IMR-90 (cell line): ENCODE measurements at regions not wholly inside any gene's neighbourhood (a gene's known extent, or its start where the extent isn't known, plus 50 kb on each side); places are given as distances from the start of the nearest gene placed in this dataset.

Experiments
- ATAC-seq: fragments of 200-7000 bp; cut with Tn5 transposase; 2 replicates; pipeline ENCODE4 v1.9.1; 2020; ENCODE audit warnings: low read depth, mild to moderate bottlenecking, moderate library complexity
- BruUV-seq: library from RNA; stranded (reverse); fragments of 400-500 nt; replicated peaks from 2 replicates; lab custom pipeline; 2021; lab: Mats Ljungman, UMichigan
- CTCF ChIA-PET: fragments of 300-600 bp; formaldehyde crosslinking; extraction: SDS; loops from one replicate; lab custom pipeline; 2021; ENCODE audit warnings: antibody characterized with exemption; lab: Yijun Ruan, JAX
- POLR2A ChIA-PET: fragments of 300-600 bp; sonication (Branson Sonifier 250); formaldehyde crosslinking; loops from one replicate; lab custom pipeline; 2022; ENCODE audit warnings: antibody characterized with exemption; ENCODE audit not compliant: unreplicated experiment; lab: Charles Lee
- DNase-seq: peaks from one replicate; pipeline ENCODE4 v3.0.0; 2013
- H2AFZ ChIP-seq: replicated peaks from 2 replicates; pipeline ENCODE3; 2013; ENCODE audit warnings: low read length, mild to moderate bottlenecking; ENCODE audit not compliant: poor library complexity
- H2AK5ac ChIP-seq: 2 replicates; pipeline ENCODE4 v1.6.1; 2013; ENCODE audit warnings: low read depth, low read length, inconsistent platforms
- H2AK9ac ChIP-seq: replicated peaks from 2 replicates; pipeline ENCODE3; 2013; ENCODE audit warnings: mild to moderate bottlenecking, low read depth, low read length, moderate library complexity; ENCODE audit not compliant: poor library complexity
- H2BK120ac ChIP-seq: 2 replicates; pipeline ENCODE4 v1.6.1; 2013; ENCODE audit warnings: low read depth, low read length, inconsistent platforms
- H2BK15ac ChIP-seq: 3 replicates; pipeline ENCODE4 v1.6.1; 2013; ENCODE audit warnings: low read depth, low read length, inconsistent platforms
- H2BK20ac ChIP-seq: 2 replicates; pipeline ENCODE4 v1.6.1; 2013; ENCODE audit warnings: low read depth, mild to moderate bottlenecking, inconsistent platforms, low read length, moderate library complexity
- H2BK5ac ChIP-seq: 2 replicates; pipeline ENCODE4 v1.6.1; 2013; ENCODE audit warnings: mild to moderate bottlenecking, low read depth, low read length, inconsistent platforms; ENCODE audit not compliant: poor library complexity, severe bottlenecking
- H3K14ac ChIP-seq: replicated peaks from 2 replicates; pipeline ENCODE4 v1.6.1; 2013; ENCODE audit warnings: low read depth, low read length, inconsistent platforms
- H3K18ac ChIP-seq: 2 replicates; pipeline ENCODE4 v1.6.1; 2013; ENCODE audit warnings: low read depth, low read length, control low read depth
- H3K23ac ChIP-seq: 2 replicates; pipeline ENCODE4 v1.6.1; 2013; ENCODE audit warnings: low read depth, low read length, inconsistent platforms
- H3K27ac ChIP-seq: 2 replicates; pipeline ENCODE4 v1.5.1; 2013; ENCODE audit warnings: mild to moderate bottlenecking, control low read depth, low read length; ENCODE audit not compliant: insufficient read depth
- H3K27me3 ChIP-seq: 2 replicates; pipeline ENCODE4 v1.6.1; 2013; ENCODE audit warnings: low read length; ENCODE audit not compliant: control insufficient read depth, insufficient read depth
- H3K36me3 ChIP-seq: 2 replicates; pipeline ENCODE4 v1.6.1; 2013; ENCODE audit warnings: low read length, mixed read lengths; ENCODE audit not compliant: control insufficient read depth, insufficient read depth
- H3K4ac ChIP-seq: 2 replicates; pipeline ENCODE4 v1.6.1; 2013; ENCODE audit warnings: low read depth, low read length, inconsistent platforms
- H3K4me1 ChIP-seq: 2 replicates; pipeline ENCODE4 v1.6.1; 2013; ENCODE audit warnings: low read length, mixed read lengths; ENCODE audit not compliant: control insufficient read depth, insufficient read depth
- H3K4me2 ChIP-seq: 2 replicates; pipeline ENCODE4 v1.6.1; 2013; ENCODE audit warnings: low read depth, mild to moderate bottlenecking, control low read depth, low read length, moderate library complexity
- H3K4me3 ChIP-seq: 2 replicates; pipeline ENCODE4 v1.5.1; 2013; ENCODE audit warnings: low read depth, mild to moderate bottlenecking, control low read depth, low read length, moderate library complexity; ENCODE audit not compliant: insufficient read depth
- H3K56ac ChIP-seq: 2 replicates; pipeline ENCODE4 v1.6.1; 2013; ENCODE audit warnings: low read length, inconsistent platforms; ENCODE audit not compliant: insufficient read depth; ENCODE audit errors: extremely low read depth
- H3K79me1 ChIP-seq, 2 experiments: 2 replicates each; pipeline ENCODE4 v1.6.1; 2013; ENCODE audit warnings: low read length in 2 of 2, inconsistent platforms in 1 of 2, low read depth in 1 of 2
- H3K9ac ChIP-seq: 2 replicates; pipeline ENCODE4 v1.6.1; 2013; ENCODE audit warnings: low read depth, low read length, control low read depth
- H3K9me1 ChIP-seq: 2 replicates; pipeline ENCODE4 v1.6.1; 2013; ENCODE audit warnings: low read length, inconsistent platforms; ENCODE audit not compliant: insufficient read depth
- H3K9me3 ChIP-seq: 2 replicates; pipeline ENCODE4 v1.6.1; 2013; ENCODE audit warnings: low read length; ENCODE audit not compliant: control insufficient read depth, insufficient read depth
- H4K20me1 ChIP-seq: 2 replicates; pipeline ENCODE4 v1.6.1; 2013; ENCODE audit warnings: low read length, inconsistent platforms; ENCODE audit not compliant: insufficient read depth
- H4K5ac ChIP-seq: 2 replicates; pipeline ENCODE4 v1.6.1; 2013; ENCODE audit warnings: mild to moderate bottlenecking, low read depth, low read length, control low read depth
- H4K8ac ChIP-seq, 2 experiments: 2 replicates each; pipeline ENCODE4 v1.6.1; 2013; ENCODE audit warnings: low read depth in 2 of 2, low read length in 2 of 2, control low read depth in 1 of 2, inconsistent platforms in 1 of 2
- H4K91ac ChIP-seq: 2 replicates; pipeline ENCODE4 v1.6.1; 2013; ENCODE audit warnings: low read depth, low read length, inconsistent platforms; ENCODE audit not compliant: insufficient read depth
- BHLHE40 ChIP-seq: fragments of 150-350 bp; IDR thresholded peaks from 2 replicates; pipeline ENCODE4 v1.6.1; 2016; ENCODE audit warnings: mild to moderate bottlenecking, low read depth, low read length
- CHD1 ChIP-seq: IDR thresholded peaks from 2 replicates; pipeline ENCODE4 v1.6.1; 2012; ENCODE audit warnings: low read depth, low read length, improper control_type of control experiment
- CTCF ChIP-seq: conservative IDR thresholded peaks from 2 replicates; pipeline ENCODE4 v1.5.1; 2012; ENCODE audit warnings: mild to moderate bottlenecking, low read depth, low read length, improper control_type of control experiment
- FOS ChIP-seq: fragments of 150-350 bp; IDR thresholded peaks from 2 replicates; pipeline ENCODE4 v1.6.1; 2016; ENCODE audit warnings: low read depth, low read length
- MAZ ChIP-seq: IDR thresholded peaks from 2 replicates; pipeline ENCODE4 v1.6.1; 2012; ENCODE audit warnings: low read depth, mild to moderate bottlenecking, low read length, improper control_type of control experiment, moderate library complexity, borderline replicate concordance
- NFE2L2 ChIP-seq: fragments of 150-350 bp; IDR thresholded peaks from 2 replicates; pipeline ENCODE4 v1.6.1; 2016; ENCODE audit warnings: low read depth, mild to moderate bottlenecking, low read length
- RAD21 ChIP-seq: IDR thresholded peaks from 2 replicates; pipeline ENCODE4 v1.6.1; 2012; ENCODE audit warnings: low read length, improper control_type of control experiment
- RFX5 ChIP-seq: IDR thresholded peaks from 2 replicates; pipeline ENCODE4 v1.8.0; 2012; ENCODE audit warnings: low read depth, mild to moderate bottlenecking, low read length, moderate library complexity
- SMC3 ChIP-seq: fragments of 150-350 bp; IDR thresholded peaks from 2 replicates; pipeline ENCODE4 v1.6.1; 2016; ENCODE audit warnings: low read depth, mild to moderate bottlenecking, antibody characterized with exemption, low read length, moderate library complexity
- USF2 ChIP-seq: fragments of 150-350 bp; IDR thresholded peaks from 2 replicates; pipeline ENCODE4 v1.6.1; 2017; ENCODE audit warnings: mild to moderate bottlenecking, antibody characterized with exemption, low read length, low read depth
- WGBS, 2 experiments: methylation state at CpG; one replicate each; pipeline versions ENCODE4 v1.1.5 to v1.1.7; 2013; ENCODE audit warnings: missing lambda C conversion rate in 2 of 2; ENCODE audit not compliant: insufficient read length in 1 of 2; ENCODE audit errors: extremely low coverage in 2 of 2; 5-methylcytosine and 5-hydroxymethylcytosine counted together
- dilution Hi-C: fragments of 300-500 bp; cut with HindIII; formaldehyde crosslinking; loops from one replicate; pipeline ENCODE4 v1.14.3; 2018; ENCODE audit warnings: low sequenced_read_pairs; ENCODE audit not compliant: unreplicated experiment
- in situ Hi-C: fragments of 300-500 bp; cut with MboI; formaldehyde crosslinking; loops from 3 replicates; pipeline ENCODE4 v1.14.3; 2019; ENCODE audit warnings: low sequenced_read_pairs, inconsistent platforms, mixed read lengths
- intact Hi-C: fragments of 100-400 bp; cut with micrococcal nuclease; formaldehyde crosslinking; loops from 2 replicates; pipeline ENCODE4 v1.10.0; 2022
- TF ChIP-seq, protein P1 (sequence below): fragments of 150-350 bp; IDR thresholded peaks from 2 replicates; pipeline ENCODE4 v1.6.1; 2016; ENCODE audit warnings: low read depth, mild to moderate bottlenecking, low read length, moderate library complexity, borderline replicate concordance

- Histone ChIP-seq H3K23ac (no peak overlapping the region), H4K5ac (no peak overlapping the region), H3K79me1 (no peaks in the 10 kb centered on the region), H2BK120ac (no peak overlapping the region), H3K27ac (no peak overlapping the region), H3K56ac (no peak overlapping the region), H3K9me1 (no peaks in the 10 kb centered on the region), H4K8ac (no peak overlapping the region), H2BK5ac (no peak overlapping the region), H3K4me1 (no peaks in the 10 kb centered on the region), H3K18ac (no peak overlapping the region), H4K20me1 (no peaks in the 10 kb centered on the region), H2BK20ac (no peak overlapping the region), H3K4me2 (no peak overlapping the region), H2AK5ac (no peak overlapping the region), H4K91ac (no peak overlapping the region), H2AK9ac (no peak overlapping the region), H2AFZ (no peak overlapping the region), H3K4ac (no peak overlapping the region), H3K9ac (no peak overlapping the region), H3K36me3 (no peaks in the 10 kb centered on the region), H3K4me3 (no peak overlapping the region), H3K9me3 (no peaks in the 10 kb centered on the region; the same call in 1 of the 2 replicates), H3K27me3 (no peaks in the 10 kb centered on the region), H2BK15ac (no peak overlapping the region), H3K14ac (no peak overlapping the region)
- CTCF ChIA-PET, result no interaction called here
- TF ChIP-seq, protein P1, sequence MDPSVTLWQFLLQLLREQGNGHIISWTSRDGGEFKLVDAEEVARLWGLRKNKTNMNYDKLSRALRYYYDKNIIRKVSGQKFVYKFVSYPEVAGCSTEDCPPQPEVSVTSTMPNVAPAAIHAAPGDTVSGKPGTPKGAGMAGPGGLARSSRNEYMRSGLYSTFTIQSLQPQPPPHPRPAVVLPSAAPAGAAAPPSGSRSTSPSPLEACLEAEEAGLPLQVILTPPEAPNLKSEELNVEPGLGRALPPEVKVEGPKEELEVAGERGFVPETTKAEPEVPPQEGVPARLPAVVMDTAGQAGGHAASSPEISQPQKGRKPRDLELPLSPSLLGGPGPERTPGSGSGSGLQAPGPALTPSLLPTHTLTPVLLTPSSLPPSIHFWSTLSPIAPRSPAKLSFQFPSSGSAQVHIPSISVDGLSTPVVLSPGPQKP, result no peak
- TF ChIP-seq CHD1 (no peak), MAZ (no peak), SMC3 (no peak), USF2 (no peak), RFX5 (no peak), CTCF (no peak), BHLHE40 (no peak), FOS (no peak), NFE2L2 (no peak), RAD21 (no peak)
- POLR2A ChIA-PET, result no interaction called here
- BruUV-seq, result no TSS peak
- WGBS, 2 experiments, result no CpG with 5 or more reads among the region's 1 CpG
- in situ Hi-C loops, result no loop called here
- intact Hi-C loops, result no loop called here
- dilution Hi-C loops, result no loop called here
- ATAC-seq (no peak), DNase-seq (no peak)
Observed at GRCh38 chr6:93916716-93917115, 497.4 kb upstream of the EPHA7 start.
